KMS-11 (cell line): ENCODE measurements at regions not wholly inside any gene's neighbourhood (a gene's known extent, or its start where the extent isn't known, plus 50 kb on each side); places are given as distances from the start of the nearest gene placed in this dataset.

Source experiments
- H2AFZ ChIP-seq: fragments of 200-600 bp; sonication (generic); 2 replicates; pipeline ENCODE4 v1.6.1; 2016; ENCODE audit warnings: antibody characterized with exemption, mixed run types, low read depth
- H3K27ac ChIP-seq: fragments of 200-600 bp; sonication (generic); 2 replicates; pipeline ENCODE4 v1.6.1; 2016; ENCODE audit warnings: mild to moderate bottlenecking, mixed run types
- H3K27me3 ChIP-seq: fragments of 200-600 bp; sonication (generic); 2 replicates; pipeline ENCODE4 v1.6.1; 2017; ENCODE audit warnings: mild to moderate bottlenecking, low read depth, mixed run types, moderate library complexity; ENCODE audit not compliant: insufficient read depth
- H3K36me3 ChIP-seq: fragments of 200-600 bp; sonication (generic); 2 replicates; pipeline ENCODE4 v1.6.1; 2017; ENCODE audit warnings: mild to moderate bottlenecking, mixed run types; ENCODE audit not compliant: insufficient read depth
- H3K4me1 ChIP-seq: fragments of 200-600 bp; sonication (generic); 2 replicates; pipeline ENCODE4 v1.6.1; 2016; ENCODE audit warnings: mild to moderate bottlenecking, low read depth, mixed run types; ENCODE audit not compliant: poor library complexity, severe bottlenecking
- H3K4me2 ChIP-seq: fragments of 200-600 bp; sonication (generic); 2 replicates; pipeline ENCODE4 v1.7.0; 2016; ENCODE audit warnings: mild to moderate bottlenecking, mixed run types
- H3K4me3 ChIP-seq: fragments of 200-600 bp; sonication (generic); IDR thresholded peaks from 2 replicates; pipeline ENCODE4 v1.6.1; 2017; ENCODE audit warnings: low read depth, low read length, mixed read lengths; ENCODE audit not compliant: insufficient read depth
- H3K79me2 ChIP-seq: fragments of 200-600 bp; sonication (generic); 2 replicates; pipeline ENCODE4 v1.6.1; 2016; ENCODE audit warnings: low read depth, mixed run types; ENCODE audit not compliant: insufficient read depth
- H3K9ac ChIP-seq: fragments of 200-600 bp; sonication (generic); 2 replicates; pipeline ENCODE4 v1.6.1; 2016; ENCODE audit warnings: mild to moderate bottlenecking, mixed run types
- H4K20me1 ChIP-seq: fragments of 200-600 bp; sonication (generic); 2 replicates; pipeline ENCODE4 v1.6.1; 2016; ENCODE audit warnings: mild to moderate bottlenecking, mixed run types; ENCODE audit not compliant: insufficient read depth
- CTCF ChIP-seq: fragments of 200-600 bp; sonication (generic); conservative IDR thresholded peaks from 2 replicates; pipeline ENCODE4 v1.6.1; 2017; ENCODE audit warnings: low read depth, mild to moderate bottlenecking, antibody characterized with exemption, low read length, moderate library complexity, mixed read lengths

- Histone ChIP-seq H3K4me1 (no peaks in the 10 kb centered on the region), H2AFZ (no peak overlapping the region), H3K27ac (no peak overlapping the region), H3K4me3 (no peak overlapping the region), H3K9ac (no peak overlapping the region), H3K27me3 (no peaks in the 10 kb centered on the region), H3K79me2 (no peaks in the 10 kb centered on the region), H3K36me3 (no peaks in the 10 kb centered on the region), H4K20me1 (no peaks in the 10 kb centered on the region), H3K4me2 (no peak overlapping the region)
- no peak for TF ChIP-seq CTCF
These were observed 292.9 kb downstream of the ANTXR2 start for GRCh38 chr4:79780129-79780528.

- H2AFZ ChIP-seq = no peak overlapping the region
- no peak overlapping the region for H3K4me2 ChIP-seq
- no peaks in the 10 kb centered on the region for H3K27me3 ChIP-seq
- no peaks in the 10 kb centered on the region for H3K4me1 ChIP-seq
- no peaks in the 10 kb centered on the region for H4K20me1 ChIP-seq
- H3K27ac ChIP-seq = no peak overlapping the region
- H3K79me2 ChIP-seq = no peaks in the 10 kb centered on the region
- no peaks in the 10 kb centered on the region for H3K36me3 ChIP-seq
- TF ChIP-seq CTCF = no peak
- H3K4me3 ChIP-seq = no peak overlapping the region
- H3K9ac ChIP-seq = no peak overlapping the region
These were observed 300.5 kb downstream of the ANTXR2 start for GRCh38 chr4:79772510-79772909.

- no peaks in the 10 kb centered on the region for H3K36me3 ChIP-seq
- no peaks in the 10 kb centered on the region for H3K4me1 ChIP-seq
- H3K4me3 ChIP-seq = no peak overlapping the region
- no peaks in the 10 kb centered on the region for H3K27me3 ChIP-seq
- no peaks in the 10 kb centered on the region for H4K20me1 ChIP-seq
- H3K27ac ChIP-seq = no peak overlapping the region
- H3K4me2 ChIP-seq = no peak overlapping the region
- no peaks in the 10 kb centered on the region for H3K79me2 ChIP-seq
- H3K9ac ChIP-seq = no peak overlapping the region
- TF ChIP-seq CTCF = no peak
- H2AFZ ChIP-seq = no peak overlapping the region
These were observed 308.9 kb downstream of the ANTXR2 start for GRCh38 chr4:79764120-79764519.

- no peak overlapping the region for H3K4me2 ChIP-seq
- H3K36me3 ChIP-seq = no peaks in the 10 kb centered on the region
- TF ChIP-seq CTCF = no peak
- H3K27ac ChIP-seq = no peak overlapping the region
- no peaks in the 10 kb centered on the region for H3K4me1 ChIP-seq
- H2AFZ ChIP-seq = no peak overlapping the region
- no peaks in the 10 kb centered on the region for H3K27me3 ChIP-seq
- H3K9ac ChIP-seq = no peak overlapping the region
- H3K4me3 ChIP-seq = no peak overlapping the region
- H4K20me1 ChIP-seq = no peaks in the 10 kb centered on the region
- H3K79me2 ChIP-seq = no peaks in the 10 kb centered on the region
These were observed 309.4 kb downstream of the ANTXR2 start for GRCh38 chr4:79763486-79764075.
